ENCODE measurements at regions not wholly inside any gene's neighbourhood (a gene's known extent, or its start where the extent isn't known, plus 50 kb on each side); places are given as distances from the start of the nearest gene placed in this dataset.
"Not testable (repeated sequence)": the region's sequence is repeated elsewhere in the genome, so short reads cannot be mapped to it uniquely, and the experiment has no call there.

DNA sequence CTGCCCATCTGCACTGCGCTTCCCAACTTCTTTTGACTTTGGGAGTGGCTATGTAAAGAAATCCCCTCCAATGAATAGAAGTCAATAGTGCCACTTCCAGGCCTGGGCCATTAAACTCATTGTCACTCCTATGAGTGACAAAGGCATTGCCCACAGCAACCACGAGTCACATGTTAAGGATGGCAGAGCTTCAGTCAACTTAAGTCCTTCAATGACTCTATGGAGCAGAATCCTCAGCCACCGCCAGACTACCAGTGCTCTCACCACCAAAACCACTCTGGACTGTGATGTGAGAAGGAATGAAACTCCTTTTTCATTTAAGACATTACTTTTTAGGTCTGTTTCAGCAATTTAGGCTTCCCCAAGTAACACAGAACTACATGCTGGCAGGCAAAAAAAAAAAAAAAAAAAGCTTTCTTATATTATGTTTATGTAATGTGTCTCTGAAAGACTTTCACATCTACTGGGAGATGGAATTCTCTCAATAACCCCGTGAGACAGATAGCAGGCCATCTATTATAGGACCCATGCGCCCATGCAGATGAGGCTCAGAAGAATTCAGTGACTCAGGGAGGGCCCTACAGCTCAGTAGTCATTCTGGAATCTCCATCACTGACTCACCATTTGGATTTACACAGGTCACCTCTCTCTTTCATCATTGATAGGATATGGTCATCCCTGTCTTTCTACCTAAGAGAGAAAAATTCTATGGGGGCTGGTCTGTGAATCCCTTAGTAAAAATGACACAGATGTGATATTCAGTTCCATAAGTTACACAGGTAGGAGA lies 180.5 kb downstream of the CEMIP2 start:
- FAIRE-seq: no peak

DNA sequence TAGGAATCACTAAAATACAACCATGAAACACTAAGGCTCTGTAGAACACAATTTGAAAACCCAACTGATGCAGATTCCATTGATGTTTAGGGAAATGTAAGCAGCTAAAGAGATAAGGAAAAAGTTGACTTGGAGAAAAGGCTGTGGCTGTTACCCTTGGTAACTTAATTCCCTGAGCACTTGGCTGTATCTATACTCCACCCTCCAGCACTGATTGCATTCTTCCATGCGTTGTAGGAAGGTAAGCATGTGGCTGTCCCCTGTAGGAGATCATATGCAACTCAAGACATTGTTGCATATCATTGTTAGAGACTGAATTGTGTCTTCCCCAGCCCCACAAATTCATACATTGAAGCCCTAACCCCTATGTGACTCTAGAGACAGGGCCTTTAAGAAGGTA lies 184.5 kb downstream of the CEMIP2 start:
- FAIRE-seq: no peak

DNA sequence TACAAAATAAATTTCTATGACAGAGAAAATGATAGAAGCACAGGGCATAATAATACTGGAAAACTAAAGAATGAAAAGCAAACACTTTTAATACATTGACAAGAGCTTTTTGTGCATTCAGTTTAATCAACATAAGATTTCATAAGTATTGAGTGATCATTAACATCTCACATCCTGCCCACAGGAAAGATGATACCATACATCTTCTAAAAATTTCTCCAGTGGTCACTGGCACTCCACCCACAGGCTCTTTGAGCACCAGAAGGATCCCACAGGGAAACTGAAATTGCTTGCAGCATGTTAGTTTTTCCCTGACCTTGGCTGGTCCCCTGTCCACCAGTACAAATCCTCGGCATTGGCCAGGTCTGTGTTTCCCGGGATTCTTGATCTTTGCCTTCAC lies 186.0 kb downstream of the CEMIP2 start:
- no peak for FAIRE-seq

DNA sequence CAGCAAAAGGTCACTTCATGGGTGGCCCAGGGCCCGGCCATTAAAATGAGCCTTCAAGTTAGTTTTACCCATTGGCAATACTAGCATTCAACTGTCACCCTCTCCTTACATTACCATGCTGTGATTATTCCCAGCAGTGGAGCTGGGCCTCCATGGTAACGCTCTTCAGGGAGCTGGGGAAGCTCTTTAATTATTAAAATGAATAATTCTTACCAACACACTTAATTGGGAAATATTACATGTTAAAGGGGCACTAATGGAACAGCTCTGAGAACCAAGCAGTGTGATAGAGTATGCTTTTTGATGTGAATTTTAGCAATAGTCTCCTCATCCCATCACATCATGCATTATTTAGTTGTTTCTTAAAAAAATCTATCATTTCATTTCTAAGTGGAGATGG lies 187.2 kb downstream of the CEMIP2 start:
- no peak for FAIRE-seq

DNA sequence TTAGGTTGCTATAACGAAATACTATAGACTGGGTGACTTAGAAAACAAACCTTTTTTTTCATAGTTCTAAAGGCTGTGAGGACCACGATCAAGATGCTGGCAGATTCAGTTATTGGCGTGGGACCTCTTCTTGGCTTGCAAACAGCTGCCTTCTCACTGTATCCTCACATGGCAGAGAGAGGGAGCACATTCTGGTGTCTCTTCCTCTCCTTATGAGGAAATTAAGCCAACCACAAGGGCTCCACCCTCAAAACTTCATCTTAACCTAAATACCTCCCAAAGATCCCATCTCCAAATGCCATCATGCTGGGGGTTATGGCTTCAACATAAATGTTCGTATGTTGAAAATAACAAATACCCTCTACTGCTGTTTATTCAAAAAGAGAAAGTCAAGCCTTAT lies 197.1 kb downstream of the CEMIP2 start:
- FAIRE-seq: no peak

DNA sequence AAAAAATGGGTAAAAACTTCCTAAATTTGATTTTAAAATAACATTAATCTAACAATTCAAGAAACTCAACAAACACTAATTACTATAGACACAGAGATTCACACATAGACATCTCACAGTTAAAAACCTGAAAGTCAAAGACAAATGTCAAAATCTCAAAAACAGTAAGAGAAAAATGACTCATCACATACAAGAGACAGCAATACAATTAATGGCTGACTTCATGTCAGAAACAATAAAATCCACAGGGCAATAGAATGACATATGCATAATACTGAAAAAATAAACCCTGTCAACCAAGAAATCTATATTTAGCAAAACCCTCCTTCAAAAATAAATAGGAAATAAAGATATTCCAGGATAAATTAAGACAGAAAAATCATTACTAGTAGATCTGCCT lies 200.4 kb downstream of the CEMIP2 start:
- no peak for FAIRE-seq

DNA sequence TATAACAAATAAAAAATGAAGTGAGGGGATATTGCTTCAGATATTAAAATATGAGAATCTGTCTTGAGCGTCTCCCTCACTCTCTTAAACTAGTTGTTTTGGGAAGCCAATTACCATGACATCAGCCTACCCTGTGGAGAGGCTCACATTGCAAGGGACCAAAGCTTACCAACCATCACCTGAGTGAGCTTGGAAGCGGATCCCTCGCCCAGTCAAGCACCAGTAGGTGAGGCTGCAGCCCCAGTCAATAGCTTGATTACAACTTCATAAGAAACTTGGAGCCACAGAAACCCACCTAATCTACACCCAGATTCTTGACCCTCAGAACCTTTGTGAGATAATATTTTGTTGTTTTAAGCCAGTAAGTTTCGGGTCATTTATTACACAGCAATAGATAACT lies 206.2 kb downstream of the CEMIP2 start:
- no peak for FAIRE-seq

DNA sequence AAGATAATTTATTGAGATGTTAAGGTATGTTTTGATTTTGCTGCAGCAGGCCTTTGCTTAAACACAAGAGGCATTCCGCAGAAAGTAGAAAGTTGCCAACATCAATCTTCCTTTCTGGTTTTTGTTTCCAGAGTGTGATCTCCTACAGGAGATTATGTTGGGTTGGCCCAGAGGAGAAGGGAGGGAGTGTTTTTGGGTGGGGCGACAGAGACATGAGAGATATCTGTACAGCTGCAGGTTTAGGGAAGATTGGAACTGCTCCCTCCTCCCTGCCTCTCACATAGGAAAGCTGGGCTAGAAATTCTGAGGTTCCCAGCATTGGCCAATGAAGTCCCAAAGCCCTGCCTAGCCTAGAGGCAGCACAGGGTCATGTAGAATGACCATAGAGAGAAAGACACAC lies 211.0 kb downstream of the CEMIP2 start:
- no peak for FAIRE-seq

DNA sequence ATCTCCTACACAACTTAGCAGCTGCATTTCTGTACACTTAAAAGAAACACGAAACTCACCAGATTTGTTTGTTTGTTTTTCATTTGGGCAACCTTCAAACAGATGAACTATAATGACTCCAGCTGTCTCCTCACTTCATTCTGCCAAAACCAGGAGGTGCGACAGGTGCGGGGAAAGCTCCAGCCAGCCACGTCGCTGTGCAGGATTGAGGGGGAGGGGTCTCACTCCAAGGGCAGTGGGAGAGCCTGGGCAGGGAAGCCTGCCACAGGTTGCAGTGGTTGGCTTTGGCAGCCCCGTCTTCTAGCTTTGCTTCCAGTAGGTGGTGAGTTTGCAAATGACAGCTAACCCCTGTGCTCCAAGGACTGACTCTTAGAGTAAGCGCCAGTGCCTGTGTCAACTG lies 215.8 kb downstream of the CEMIP2 start:
- no peak for FAIRE-seq

DNA sequence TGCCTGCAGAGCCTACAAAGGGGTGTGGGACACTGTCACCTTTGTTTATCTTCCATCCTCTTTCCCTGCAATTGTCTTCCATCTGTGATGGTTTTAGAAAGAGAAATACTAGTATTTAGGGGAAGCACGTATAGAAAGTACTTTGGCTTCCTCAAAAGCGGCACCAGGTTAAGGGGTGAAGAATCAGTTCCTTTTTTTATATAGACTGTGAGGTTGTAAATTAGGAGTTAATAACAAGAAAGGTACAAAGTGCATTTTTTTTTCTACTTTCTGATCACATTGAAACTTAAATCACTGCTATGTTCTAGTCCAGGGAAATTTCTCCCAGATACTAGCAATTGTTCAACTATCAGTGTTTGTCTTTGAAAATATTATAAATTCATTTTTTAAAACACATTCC lies 219.3 kb downstream of the CEMIP2 start:
- FAIRE-seq: no peak

DNA sequence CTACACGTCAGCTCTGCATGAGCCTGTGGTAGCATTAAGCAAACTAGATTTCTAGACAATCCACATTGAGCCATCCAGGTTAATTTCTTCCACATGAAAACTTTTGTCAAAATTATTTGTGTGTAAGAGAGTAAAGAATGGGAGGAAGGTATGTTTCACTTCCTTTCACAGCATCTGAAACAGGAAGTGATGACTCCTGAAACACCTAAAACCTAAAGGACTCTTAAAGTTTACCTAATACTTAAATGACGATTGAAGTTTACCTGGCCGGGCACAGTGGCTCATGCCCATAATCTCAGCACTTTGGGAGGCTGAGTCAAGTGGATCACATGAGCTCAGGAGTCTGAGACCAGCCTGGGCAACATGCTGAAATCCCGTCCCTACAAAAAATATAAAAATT lies 223.8 kb downstream of the CEMIP2 start:
- no peak for FAIRE-seq

DNA sequence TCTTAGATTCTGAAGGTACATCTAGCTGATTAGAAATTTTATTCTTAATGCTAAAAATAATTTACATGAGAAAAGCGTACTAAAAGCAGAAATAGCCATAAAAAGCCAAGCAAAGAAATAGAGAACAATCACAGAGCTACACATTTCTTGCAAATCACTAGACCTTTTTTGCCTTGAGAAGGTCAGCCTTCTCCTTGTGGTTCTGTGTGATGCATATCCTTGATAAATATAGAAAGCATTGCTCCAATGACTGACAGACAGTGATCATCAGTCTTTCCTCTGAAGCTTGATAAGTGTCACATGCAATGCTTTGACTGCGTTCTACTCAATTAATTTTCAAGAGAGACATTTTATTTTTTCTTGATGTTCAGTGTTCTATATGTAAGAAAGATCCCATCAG lies 226.9 kb downstream of the CEMIP2 start:
- no peak for FAIRE-seq

DNA sequence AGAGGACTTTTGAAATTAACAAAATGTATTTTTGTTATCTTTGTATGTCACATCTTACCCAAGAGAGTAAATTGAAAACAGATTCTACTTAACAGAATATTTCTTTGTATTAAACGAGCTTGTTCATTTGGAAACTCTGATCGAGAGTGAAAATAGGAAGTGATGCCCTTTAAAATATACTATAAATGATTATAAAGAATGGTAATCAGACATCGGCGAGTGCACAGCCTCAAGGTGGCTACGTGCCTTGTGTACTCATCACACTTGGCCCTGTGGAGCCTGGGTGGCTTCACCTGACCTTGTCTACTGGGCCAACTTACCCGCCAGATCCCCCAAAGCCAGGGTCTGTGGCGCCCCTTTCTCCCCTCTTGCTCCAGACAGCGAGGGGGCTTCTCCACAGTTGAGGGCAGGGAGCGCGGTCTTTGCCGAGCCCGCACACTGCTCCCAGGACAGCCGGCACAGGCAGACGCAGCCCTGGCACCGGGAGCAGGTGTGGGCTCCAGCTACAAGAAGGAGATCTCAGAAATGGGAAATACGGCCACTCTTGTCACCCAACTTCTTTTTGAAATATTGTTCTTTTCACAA lies 243.2 kb downstream of the CEMIP2 start:
- FAIRE-seq: no peak

DNA sequence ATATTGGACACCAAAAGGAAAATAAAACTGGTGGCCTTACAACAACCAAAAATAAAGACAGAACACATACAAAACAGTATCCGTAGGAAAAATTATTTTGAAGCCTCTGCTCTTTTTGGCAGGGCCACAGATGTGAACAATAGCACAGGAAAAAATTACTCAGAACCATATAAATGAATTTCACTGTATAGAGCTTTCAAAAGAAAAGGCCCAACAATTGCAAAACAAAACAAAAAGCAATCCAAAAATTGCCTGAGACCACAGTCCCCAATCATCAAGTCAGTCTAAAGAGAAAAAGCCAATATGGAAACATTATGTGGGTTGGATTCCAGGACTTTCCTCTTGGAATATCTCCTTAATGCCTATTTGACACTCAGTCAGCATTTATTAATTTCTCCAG lies 243.8 kb downstream of the CEMIP2 start:
- no peak for FAIRE-seq

DNA sequence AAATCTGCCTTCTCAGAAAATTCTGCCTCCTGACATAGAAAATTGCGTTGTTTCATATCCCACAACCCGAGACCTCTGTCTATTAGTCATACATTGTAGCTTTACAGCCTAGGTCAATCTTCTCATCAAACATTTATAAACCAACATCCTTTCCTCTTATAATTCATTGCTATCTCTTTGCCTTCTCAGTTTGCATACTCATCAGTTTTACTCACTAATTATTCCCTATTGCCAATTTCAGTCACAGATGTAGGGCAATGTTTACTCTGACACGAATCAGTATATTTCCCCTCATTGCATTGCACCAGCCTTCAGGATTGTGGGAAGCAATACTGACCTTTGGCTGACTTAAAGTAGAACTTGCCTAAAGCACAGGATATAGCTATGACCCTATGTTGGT lies 247.2 kb downstream of the CEMIP2 start:
- no peak for FAIRE-seq

DNA sequence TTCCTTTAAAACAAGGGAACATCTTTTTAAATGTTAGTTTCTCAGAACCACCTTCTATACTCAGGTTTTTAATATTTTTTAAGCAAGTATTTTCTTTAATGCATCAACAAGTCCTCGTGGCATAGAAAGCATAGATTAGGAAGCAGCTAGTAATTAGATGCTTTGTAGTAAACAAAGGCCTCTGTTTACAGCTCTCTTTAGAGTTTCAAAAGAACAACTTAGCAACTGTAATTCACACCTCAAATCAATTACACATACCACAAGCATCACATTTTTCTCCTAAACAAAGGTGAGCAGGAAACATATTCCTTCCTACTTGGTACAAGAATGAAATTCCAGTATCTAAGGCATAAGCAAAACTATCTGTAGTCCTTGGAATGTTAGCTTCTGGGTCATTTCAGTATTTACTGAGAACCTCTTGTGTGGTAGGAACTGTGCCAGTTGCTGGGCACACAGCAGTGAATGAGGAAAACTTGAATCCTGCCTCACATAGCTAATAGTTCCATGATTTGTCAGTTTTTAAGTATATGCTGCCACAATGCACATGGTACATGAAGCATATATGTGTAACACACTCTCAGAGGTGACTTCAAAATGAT lies 249.1 kb downstream of the CEMIP2 start:
- FAIRE-seq: no peak

DNA sequence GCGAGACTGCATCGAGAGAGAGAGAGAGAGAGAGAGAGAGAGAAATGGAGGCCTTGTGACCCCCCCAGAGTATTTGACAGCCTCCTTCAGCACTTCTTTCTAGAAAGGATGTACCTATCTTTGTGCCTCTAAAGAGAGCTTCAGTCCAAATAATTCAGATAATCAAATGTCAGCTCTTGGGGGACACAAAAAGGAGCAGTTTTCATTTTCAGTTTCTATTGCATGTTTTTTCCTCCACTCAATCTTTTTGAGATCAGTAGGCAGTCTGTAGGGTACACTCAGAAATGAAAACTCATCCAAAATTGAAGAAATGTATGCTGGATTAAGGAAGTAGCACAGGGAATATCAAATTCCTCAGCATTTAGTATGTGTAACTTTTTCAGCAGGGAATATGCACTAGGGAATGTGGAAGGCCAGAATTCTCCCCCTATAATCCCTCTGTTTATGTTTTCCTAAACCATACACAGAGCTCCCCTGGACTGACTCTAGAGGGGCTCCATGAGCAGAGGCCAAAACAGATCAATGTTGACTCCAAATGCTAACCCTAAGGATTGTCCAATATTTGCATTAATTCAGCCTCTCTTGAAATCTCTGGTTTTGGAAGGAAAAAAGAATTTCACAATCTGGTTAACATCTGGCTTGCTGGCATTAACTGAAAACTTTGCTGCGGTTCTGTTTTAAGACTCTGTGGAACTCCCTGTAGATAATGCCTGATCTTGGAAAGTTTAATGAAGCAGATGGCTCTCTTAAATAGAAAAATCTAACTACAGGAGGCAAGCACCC lies 250.1 kb downstream of the CEMIP2 start:
- no peak for FAIRE-seq

DNA sequence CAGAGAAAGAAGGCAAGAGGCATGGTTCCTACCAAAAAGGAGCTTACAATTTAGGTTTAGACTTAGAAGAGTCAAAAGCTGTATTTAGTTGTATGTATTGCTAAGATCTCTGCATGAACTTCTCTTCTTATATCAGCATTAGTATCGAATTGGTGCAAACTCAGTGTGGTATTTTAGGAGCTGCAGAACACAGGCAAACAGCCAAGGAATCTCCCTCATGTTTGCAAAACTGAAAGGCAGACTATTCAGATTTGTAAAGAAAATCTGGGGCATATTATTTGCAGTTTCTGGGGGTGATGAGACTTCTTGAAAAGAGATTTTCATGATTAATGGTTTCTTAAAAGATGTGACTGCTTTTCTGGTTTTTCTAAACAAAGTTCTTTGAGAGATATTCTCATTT lies 252.7 kb downstream of the CEMIP2 start:
- FAIRE-seq: no peak

DNA sequence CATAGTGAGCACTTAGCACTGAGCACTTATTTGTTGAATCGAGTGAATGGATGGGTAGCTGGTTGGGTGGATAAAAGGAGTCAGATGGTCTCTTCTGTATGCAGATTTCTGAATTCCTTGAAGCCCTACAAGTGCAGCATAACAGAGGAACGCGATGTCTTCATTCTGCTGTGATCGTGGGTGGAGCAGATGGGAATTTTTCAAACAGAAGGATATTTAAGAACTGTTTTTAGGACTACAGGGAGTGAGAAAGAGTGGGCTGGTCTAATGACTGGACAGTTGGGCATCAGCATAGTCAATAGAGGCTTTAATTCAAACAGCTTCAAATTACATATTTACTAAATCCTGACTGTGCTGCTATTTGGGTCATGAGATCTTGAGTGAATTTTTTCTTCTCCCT lies 253.2 kb downstream of the CEMIP2 start:
- FAIRE-seq: no peak

DNA sequence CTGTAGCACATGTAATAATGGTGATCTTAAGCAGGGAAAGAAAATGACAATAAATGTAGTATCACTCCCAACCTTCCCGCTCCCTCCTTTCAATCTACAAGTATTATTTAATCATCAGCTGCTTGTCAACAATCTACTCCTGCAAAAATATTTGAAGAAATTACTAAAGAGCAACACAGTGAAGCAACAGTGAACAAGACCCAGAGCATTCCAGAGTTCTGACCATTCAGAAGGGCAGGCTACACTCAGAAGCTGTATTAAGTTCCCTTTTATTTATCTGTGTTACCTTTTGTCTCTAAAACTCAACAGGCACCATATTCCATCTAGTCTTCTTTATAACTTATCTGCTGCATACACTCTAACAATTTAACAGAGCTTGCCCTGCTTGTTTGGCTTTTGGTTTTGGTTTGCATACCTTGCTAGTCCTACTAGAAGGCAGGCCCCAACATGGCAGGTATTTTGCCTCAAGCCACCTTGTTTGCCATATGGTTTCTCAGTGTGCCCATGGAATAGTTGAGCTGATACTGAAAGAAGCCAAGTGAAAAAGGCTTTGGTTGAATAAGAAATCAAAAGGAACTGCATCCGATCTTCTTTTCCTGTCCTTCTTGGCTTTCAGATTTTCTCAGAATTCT lies 253.9 kb downstream of the CEMIP2 start:
- FAIRE-seq: no peak

DNA sequence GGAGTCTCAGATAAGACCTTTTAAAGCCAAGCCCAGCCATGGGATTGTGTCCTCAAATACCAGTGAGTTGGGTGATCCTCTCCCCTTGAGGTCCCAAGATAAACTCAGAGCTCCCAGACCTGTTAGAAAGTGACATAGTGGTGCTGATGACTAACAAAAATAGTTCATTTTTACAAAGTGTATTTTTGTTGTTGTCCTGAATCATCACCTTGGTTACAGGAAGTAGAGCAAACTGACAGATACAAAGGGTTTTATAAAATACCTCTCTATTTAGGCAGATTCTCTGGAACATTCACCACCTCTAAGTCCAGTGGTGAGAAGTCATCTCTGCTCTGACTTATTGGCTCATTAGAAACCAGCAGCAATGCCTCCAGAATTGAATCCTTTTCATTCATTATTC lies 259.3 kb downstream of the CEMIP2 start:
- no peak for FAIRE-seq

DNA sequence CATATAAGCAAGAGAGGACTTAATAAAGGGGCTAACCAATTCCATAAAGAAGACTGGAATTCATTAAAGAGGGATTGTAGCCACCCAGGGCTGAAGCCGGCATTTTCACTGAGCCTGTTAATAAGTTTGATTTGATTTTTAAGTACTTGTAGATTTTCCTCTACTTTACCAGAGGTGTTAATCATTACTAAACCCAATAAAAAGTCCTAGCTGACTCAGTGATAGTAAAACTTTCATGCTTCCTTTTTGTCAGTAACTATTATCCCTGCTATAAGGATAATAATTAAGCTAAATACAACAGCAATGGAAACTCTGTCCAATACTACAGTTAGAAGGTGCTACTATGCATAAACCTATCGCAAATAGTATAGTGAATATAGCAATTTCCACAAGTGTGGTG lies 260.2 kb downstream of the CEMIP2 start:
- FAIRE-seq: not testable (repeated sequence)

DNA sequence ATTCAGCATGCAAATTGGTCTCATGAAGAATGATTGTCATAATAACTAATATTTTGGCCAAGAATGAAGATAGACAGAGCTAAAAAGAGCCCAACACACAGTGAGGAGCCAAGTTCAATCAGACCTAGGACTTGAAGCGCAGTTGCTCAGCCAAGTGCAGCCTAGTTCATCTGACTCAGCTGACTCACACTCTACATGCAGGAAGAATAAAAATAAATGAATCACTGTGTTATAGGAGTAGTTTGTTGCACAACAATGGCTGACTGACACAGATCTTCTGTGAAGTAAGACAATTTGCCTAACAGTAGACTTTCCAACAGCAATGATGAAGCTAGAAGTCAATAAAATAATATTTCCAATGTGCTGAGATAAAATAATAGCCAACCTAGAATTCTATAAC lies 261.5 kb downstream of the CEMIP2 start:
- no peak for FAIRE-seq
